ENCODE measurements at regions not wholly inside any gene's neighbourhood (a gene's known extent, or its start where the extent isn't known, plus 50 kb on each side); places are given as distances from the start of the nearest gene placed in this dataset.

DNA sequence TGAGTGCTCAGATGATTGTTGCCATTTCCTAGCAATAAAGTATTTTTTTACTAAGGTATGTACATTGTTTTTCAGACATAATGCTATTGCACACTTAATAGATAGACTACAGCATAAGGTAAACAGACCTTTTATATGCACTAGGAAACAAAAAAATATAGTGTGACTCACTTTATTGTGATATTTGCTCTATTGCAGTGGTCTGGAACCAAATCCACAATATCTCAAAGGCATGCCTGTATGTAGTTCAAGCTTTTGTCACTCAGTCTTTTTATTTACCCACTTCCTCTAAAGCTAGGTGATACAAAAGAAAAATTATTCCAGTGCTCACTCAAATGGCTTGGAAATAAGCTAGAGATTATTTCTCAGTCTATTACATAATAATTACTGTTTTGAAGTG lies 209.9 kb upstream of the VEPH1 start:
- H3K79me2 ChIP-seq (ENCODE audit: insufficient read depth, low read length) = no peaks in the 10 kb centered on the region
- H4K20me1 ChIP-seq (ENCODE audit: insufficient read depth) = no peaks in the 10 kb centered on the region
- no peaks in the 10 kb centered on the region for H3K9me2 ChIP-seq (ENCODE audit: insufficient read depth)
- no peaks in the 10 kb centered on the region for H3K9me3 ChIP-seq (ENCODE audit: control insufficient read depth in 1 of 2, insufficient read depth in 1 of 2, low read depth in 1 of 2, low read length in 2 of 2)
- no peak for DNase-seq (ENCODE audit: low read depth, low spot score)
- no peak for ATAC-seq
- ChIA-PET RAD21 (ENCODE audit: low non-redundant PET in 1 of 2, low total read pairs in 2 of 2, uncharacterized antibody in 2 of 2, unreplicated experiment in 2 of 2) (no interaction called here), POLR2A (no interaction called here), CTCF (no interaction called here)
- TF ChIP-seq JUND (IDR thresholded peaks at IDR 0.05) = no peak
- TF ChIP-seq FOSL1 (IDR thresholded peaks at IDR 0.05; ENCODE audit: low read depth) = no peak
- TF ChIP-seq EZH2 (IDR thresholded peaks at IDR 0.05) = no peak
- TF ChIP-seq ELF1 (IDR thresholded peaks at IDR 0.05; ENCODE audit: borderline replicate concordance, low read depth) = no peak
- TF ChIP-seq SIN3A (IDR thresholded peaks at IDR 0.05; ENCODE audit: low read depth) = no peak
- TF ChIP-seq, protein P1, sequence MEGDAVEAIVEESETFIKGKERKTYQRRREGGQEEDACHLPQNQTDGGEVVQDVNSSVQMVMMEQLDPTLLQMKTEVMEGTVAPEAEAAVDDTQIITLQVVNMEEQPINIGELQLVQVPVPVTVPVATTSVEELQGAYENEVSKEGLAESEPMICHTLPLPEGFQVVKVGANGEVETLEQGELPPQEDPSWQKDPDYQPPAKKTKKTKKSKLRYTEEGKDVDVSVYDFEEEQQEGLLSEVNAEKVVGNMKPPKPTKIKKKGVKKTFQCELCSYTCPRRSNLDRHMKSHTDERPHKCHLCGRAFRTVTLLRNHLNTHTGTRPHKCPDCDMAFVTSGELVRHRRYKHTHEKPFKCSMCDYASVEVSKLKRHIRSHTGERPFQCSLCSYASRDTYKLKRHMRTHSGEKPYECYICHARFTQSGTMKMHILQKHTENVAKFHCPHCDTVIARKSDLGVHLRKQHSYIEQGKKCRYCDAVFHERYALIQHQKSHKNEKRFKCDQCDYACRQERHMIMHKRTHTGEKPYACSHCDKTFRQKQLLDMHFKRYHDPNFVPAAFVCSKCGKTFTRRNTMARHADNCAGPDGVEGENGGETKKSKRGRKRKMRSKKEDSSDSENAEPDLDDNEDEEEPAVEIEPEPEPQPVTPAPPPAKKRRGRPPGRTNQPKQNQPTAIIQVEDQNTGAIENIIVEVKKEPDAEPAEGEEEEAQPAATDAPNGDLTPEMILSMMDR (IDR thresholded peaks at IDR 0.05 in 2 of 3, conservative IDR thresholded peaks at IDR 0.05 in 1 of 3; ENCODE audit: borderline replicate concordance in 1 of 3, insufficient read depth in 1 of 3, low read depth in 2 of 3, low read length in 2 of 3) = no peak
- TF ChIP-seq ZNF274 (IDR thresholded peaks at IDR 0.05; ENCODE audit: low read depth, low read length) = no peak
- no peak for TF ChIP-seq POLR2A (IDR thresholded peaks at IDR 0.05; ENCODE audit: borderline replicate concordance, extremely low read depth, insufficient read depth, insufficient read length)
- TF ChIP-seq, protein P2, sequence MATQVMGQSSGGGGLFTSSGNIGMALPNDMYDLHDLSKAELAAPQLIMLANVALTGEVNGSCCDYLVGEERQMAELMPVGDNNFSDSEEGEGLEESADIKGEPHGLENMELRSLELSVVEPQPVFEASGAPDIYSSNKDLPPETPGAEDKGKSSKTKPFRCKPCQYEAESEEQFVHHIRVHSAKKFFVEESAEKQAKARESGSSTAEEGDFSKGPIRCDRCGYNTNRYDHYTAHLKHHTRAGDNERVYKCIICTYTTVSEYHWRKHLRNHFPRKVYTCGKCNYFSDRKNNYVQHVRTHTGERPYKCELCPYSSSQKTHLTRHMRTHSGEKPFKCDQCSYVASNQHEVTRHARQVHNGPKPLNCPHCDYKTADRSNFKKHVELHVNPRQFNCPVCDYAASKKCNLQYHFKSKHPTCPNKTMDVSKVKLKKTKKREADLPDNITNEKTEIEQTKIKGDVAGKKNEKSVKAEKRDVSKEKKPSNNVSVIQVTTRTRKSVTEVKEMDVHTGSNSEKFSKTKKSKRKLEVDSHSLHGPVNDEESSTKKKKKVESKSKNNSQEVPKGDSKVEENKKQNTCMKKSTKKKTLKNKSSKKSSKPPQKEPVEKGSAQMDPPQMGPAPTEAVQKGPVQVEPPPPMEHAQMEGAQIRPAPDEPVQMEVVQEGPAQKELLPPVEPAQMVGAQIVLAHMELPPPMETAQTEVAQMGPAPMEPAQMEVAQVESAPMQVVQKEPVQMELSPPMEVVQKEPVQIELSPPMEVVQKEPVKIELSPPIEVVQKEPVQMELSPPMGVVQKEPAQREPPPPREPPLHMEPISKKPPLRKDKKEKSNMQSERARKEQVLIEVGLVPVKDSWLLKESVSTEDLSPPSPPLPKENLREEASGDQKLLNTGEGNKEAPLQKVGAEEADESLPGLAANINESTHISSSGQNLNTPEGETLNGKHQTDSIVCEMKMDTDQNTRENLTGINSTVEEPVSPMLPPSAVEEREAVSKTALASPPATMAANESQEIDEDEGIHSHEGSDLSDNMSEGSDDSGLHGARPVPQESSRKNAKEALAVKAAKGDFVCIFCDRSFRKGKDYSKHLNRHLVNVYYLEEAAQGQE (IDR thresholded peaks at IDR 0.05; ENCODE audit: low read depth) = no peak
- TF ChIP-seq, protein P3, sequence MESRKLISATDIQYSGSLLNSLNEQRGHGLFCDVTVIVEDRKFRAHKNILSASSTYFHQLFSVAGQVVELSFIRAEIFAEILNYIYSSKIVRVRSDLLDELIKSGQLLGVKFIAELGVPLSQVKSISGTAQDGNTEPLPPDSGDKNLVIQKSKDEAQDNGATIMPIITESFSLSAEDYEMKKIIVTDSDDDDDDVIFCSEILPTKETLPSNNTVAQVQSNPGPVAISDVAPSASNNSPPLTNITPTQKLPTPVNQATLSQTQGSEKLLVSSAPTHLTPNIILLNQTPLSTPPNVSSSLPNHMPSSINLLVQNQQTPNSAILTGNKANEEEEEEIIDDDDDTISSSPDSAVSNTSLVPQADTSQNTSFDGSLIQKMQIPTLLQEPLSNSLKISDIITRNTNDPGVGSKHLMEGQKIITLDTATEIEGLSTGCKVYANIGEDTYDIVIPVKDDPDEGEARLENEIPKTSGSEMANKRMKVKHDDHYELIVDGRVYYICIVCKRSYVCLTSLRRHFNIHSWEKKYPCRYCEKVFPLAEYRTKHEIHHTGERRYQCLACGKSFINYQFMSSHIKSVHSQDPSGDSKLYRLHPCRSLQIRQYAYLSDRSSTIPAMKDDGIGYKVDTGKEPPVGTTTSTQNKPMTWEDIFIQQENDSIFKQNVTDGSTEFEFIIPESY (IDR thresholded peaks at IDR 0.05; ENCODE audit: extremely low read depth, insufficient replicate concordance, low read length) = no peak
- TF ChIP-seq EZH2phosphoT487 (IDR thresholded peaks at IDR 0.05; ENCODE audit: borderline replicate concordance) = no peak
- no peak for TF ChIP-seq ZFX (IDR thresholded peaks at IDR 0.05)
- no peak for TF ChIP-seq RAD21 (IDR thresholded peaks at IDR 0.05; ENCODE audit: low read depth)
- TF ChIP-seq SP1 (IDR thresholded peaks at IDR 0.05; ENCODE audit: low read depth) = no peak
- no peaks in the 10 kb centered on the region for H3K27me3 ChIP-seq (ENCODE audit: insufficient read depth, low read length)
- H2AFZ ChIP-seq (ENCODE audit: low read depth, low read length, poor library complexity, severe bottlenecking) = no peak overlapping the region
- H3K4me2 ChIP-seq (ENCODE audit: low read length) = no peak overlapping the region
- intact Hi-C loops (cut with micrococcal nuclease) = no loop called here
- no peak overlapping the region for H3K27ac ChIP-seq (ENCODE audit: low read depth, low read length)
- H3K9ac ChIP-seq (ENCODE audit: low read length) = no peak overlapping the region
- no peaks in the 10 kb centered on the region for H3K36me3 ChIP-seq (ENCODE audit: control insufficient read depth in 1 of 2, insufficient read depth in 2 of 2, low read length in 2 of 2)
- H3K4me3 ChIP-seq (replicated peaks in 1 of 2; ENCODE audit: low read depth in 1 of 2, low read length in 2 of 2) = no peak overlapping the region
- BruUV-seq (replicated peaks) = no TSS peak
- H3K4me1 ChIP-seq (ENCODE audit: control insufficient read depth in 1 of 2, insufficient read depth in 2 of 2, low read length in 2 of 2) = no peaks in the 10 kb centered on the region
